Duodenal mucosa (tissue), 2 donors: ENCODE measurements at regions not wholly inside any gene's neighbourhood (a gene's known extent, or its start where the extent isn't known, plus 50 kb on each side); places are given as distances from the start of the nearest gene placed in this dataset.
"Not testable (repeated sequence)": the region's sequence is repeated elsewhere in the genome, so short reads cannot be mapped to it uniquely, and the experiment has no call there.

ENCODE experiments used
- H3K27ac ChIP-seq: one replicate; pipeline ENCODE4 v1.7.0; 2013; ENCODE audit warnings: low read depth, low read length
- H3K27me3 ChIP-seq, 2 donors: one replicate each; pipeline ENCODE4 v1.7.0; 2013; ENCODE audit warnings: low read length in 2 of 2, control low read depth in 1 of 2; ENCODE audit not compliant: insufficient read depth in 2 of 2, control insufficient read depth in 1 of 2
- H3K36me3 ChIP-seq, 2 donors: one replicate each; pipeline ENCODE4 v1.7.0; 2013; ENCODE audit warnings: low read length in 2 of 2, control low read depth in 1 of 2; ENCODE audit not compliant: insufficient read depth in 2 of 2, control insufficient read depth in 1 of 2
- H3K4me1 ChIP-seq, 2 donors: one replicate each; pipeline ENCODE4 v1.7.0; 2013; ENCODE audit warnings: low read length in 2 of 2, control low read depth in 1 of 2; ENCODE audit not compliant: insufficient read depth in 2 of 2, control insufficient read depth in 1 of 2
- H3K4me3 ChIP-seq, 2 donors: one replicate each; pipeline ENCODE4 v1.7.0; 2013; ENCODE audit warnings: low read length in 2 of 2, low read depth in 1 of 2
- H3K9ac ChIP-seq, 2 donors: one replicate each; pipeline ENCODE4 v1.7.0; 2013; ENCODE audit warnings: low read length in 2 of 2, low read depth in 1 of 2
- H3K9me3 ChIP-seq, 2 donors: one replicate each; pipeline ENCODE4 v1.7.0; 2013; ENCODE audit warnings: low read length in 2 of 2, control low read depth in 1 of 2; ENCODE audit not compliant: control insufficient read depth in 1 of 2

DNA sequence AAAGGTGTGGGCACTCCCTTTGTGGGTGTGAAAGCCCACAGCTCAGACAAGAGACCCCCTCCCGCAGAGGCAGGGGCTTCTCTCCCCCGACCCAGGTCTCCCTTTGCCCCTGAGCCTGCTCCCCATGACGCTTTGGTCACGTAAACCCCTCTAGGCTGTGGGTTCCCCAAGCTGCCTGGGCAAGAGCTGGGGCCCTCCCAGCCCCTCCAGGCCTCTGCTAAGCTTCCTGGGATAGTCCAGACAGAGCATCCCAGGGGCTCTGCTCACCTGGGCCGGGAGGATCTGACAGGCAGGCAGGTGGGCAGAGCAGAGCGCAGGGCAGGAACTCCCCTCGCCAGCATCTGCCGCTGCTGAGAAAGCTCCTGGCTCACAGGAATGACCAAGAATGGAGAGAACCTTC is 177.3 kb downstream of the BANP start:
- no peaks in the 10 kb centered on the region for H3K4me1 ChIP-seq
- H3K9ac ChIP-seq: no peak overlapping the region
- H3K36me3 ChIP-seq: no peaks in the 10 kb centered on the region
- no peak overlapping the region for H3K4me3 ChIP-seq
- no peaks in the 10 kb centered on the region for H3K9me3 ChIP-seq
- H3K27ac ChIP-seq: no peak overlapping the region
- no peaks in the 10 kb centered on the region for H3K27me3 ChIP-seq

GRCh38 chr16:88129133-88129532 is 177.9 kb downstream of the BANP start:
- H3K4me1 ChIP-seq, H3K4me3 ChIP-seq, H3K36me3 ChIP-seq, H3K27me3 ChIP-seq, H3K27ac ChIP-seq, H3K9ac ChIP-seq, H3K9me3 ChIP-seq: not testable (repeated sequence)

DNA sequence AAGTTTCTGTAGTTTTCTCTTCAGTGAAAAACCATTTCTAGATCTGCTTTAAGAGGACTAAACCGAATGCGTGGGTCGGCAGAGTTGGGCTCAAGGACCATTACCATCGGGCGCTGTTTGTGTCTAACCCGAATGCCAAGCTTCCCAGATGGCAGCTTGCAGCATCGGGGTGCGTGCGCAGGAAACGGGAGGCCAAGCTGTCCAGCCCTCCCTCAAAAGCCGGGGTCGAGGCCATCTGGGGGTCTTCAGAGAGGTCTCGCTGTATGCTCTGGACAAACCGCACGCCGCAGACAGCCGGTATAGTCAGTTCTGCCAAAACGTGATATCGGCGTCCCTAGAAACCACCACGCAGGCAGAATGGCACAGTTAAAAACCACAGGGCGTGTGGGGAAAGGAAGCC is 178.8 kb downstream of the BANP start:
- Histone ChIP-seq H3K27me3 (no peaks in the 10 kb centered on the region), H3K9me3 (no peaks in the 10 kb centered on the region), H3K27ac (no peak overlapping the region), H3K9ac (no peak overlapping the region), H3K4me1 (no peaks in the 10 kb centered on the region), H3K4me3 (no peak overlapping the region), H3K36me3 (no peaks in the 10 kb centered on the region)

GRCh38 chr16:88130681-88131080 is 179.4 kb downstream of the BANP start:
- H3K27ac ChIP-seq: no peak overlapping the region
- no peaks in the 10 kb centered on the region for H3K4me1 ChIP-seq
- no peaks in the 10 kb centered on the region for H3K9me3 ChIP-seq
- no peaks in the 10 kb centered on the region for H3K27me3 ChIP-seq
- no peak overlapping the region for H3K9ac ChIP-seq
- no peaks in the 10 kb centered on the region for H3K36me3 ChIP-seq
- no peak overlapping the region for H3K4me3 ChIP-seq

- Histone ChIP-seq H3K4me1 (no peaks in the 10 kb centered on the region), H3K9me3 (no peaks in the 10 kb centered on the region), H3K4me3 (no peak overlapping the region), H3K9ac (no peak overlapping the region), H3K36me3 (no peaks in the 10 kb centered on the region), H3K27me3 (no peaks in the 10 kb centered on the region), H3K27ac (no peak overlapping the region)
Measured at GRCh38 chr16:88131256-88131655, 180.0 kb downstream of the BANP start.

DNA sequence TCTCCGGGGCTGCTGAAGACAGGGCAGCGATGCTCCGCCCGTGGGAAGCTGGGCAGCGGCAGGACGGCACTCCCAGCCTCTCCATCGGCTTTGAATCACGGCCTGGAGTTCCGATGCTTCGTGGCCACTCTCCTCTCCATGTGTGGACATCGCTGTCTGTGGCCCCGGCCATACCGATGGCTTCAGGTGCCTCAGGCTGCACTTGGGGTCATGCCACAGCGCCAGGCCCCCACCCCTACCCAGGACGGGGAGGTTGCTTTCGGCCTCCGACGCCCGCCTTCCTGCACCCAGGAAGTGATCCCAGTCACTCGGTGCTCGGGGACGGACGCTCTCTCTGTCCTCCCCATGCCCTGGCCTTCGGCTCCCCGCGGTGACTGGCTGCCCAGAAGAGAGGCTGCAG is 180.7 kb downstream of the BANP start:
- H3K27me3 ChIP-seq: no peaks in the 10 kb centered on the region
- H3K27ac ChIP-seq: no peak overlapping the region
- H3K9me3 ChIP-seq: no peaks in the 10 kb centered on the region
- H3K4me3 ChIP-seq: no peak overlapping the region
- H3K36me3 ChIP-seq: no peaks in the 10 kb centered on the region
- no peaks in the 10 kb centered on the region for H3K4me1 ChIP-seq
- no peak overlapping the region for H3K9ac ChIP-seq

DNA sequence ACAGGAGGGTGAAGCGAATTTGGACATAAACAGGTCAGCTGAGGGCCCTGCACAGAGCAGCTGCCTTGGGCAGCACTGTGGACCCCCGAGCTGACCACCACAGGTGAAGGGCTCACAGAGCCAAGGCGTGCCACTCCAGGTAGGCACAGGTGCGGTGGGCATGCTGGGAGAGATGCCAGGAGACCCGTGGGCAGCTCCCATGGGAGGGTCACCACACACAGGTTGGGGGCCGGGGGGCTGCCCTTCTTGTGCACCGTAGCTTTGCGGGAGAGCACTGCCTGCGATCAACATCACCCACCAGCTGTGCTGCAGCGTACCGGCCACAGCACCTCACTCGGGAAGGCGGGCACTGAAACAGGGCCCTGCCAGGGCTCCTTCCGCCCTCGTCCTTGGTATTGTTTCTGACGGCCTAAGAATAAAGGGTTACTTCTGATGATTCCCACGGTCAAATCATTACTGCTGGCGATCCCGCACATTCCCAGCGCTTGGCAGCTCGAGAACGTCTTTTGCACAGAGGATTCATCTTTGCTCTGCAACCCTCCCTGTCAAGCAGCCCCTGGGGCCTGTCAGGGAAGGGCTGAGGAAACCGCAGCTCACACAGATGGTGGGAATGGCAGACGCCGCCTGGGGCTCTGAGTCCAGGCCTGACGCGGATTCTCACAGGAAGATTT is 181.7 kb downstream of the BANP start:
- Histone ChIP-seq H3K4me1 (no peaks in the 10 kb centered on the region), H3K9me3 (no peaks in the 10 kb centered on the region), H3K27ac (no peak overlapping the region)

DNA sequence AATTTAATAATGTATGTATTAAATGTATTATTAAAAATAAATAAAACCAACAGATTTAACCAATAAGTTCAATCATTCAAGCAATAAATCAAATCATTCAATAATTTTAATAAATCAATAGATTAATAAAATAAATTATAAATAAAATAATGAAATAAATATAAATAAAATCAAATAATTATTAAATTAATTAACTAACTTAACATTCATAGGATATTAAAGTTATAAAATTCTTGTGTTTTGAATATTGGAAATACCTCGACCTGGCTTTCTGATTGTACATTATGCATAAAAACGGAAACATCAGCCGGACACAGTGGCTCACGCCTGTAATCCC is 182.2 kb downstream of the BANP start:
- no peaks in the 10 kb centered on the region for H3K27me3 ChIP-seq

More for the DNA sequence above, 181.7 kb downstream of the BANP start:
- no peaks in the 10 kb centered on the region for H3K27me3 ChIP-seq
- no peaks in the 10 kb centered on the region for H3K36me3 ChIP-seq
- H3K9ac ChIP-seq: no peak overlapping the region
- H3K4me3 ChIP-seq: no peak overlapping the region

DNA sequence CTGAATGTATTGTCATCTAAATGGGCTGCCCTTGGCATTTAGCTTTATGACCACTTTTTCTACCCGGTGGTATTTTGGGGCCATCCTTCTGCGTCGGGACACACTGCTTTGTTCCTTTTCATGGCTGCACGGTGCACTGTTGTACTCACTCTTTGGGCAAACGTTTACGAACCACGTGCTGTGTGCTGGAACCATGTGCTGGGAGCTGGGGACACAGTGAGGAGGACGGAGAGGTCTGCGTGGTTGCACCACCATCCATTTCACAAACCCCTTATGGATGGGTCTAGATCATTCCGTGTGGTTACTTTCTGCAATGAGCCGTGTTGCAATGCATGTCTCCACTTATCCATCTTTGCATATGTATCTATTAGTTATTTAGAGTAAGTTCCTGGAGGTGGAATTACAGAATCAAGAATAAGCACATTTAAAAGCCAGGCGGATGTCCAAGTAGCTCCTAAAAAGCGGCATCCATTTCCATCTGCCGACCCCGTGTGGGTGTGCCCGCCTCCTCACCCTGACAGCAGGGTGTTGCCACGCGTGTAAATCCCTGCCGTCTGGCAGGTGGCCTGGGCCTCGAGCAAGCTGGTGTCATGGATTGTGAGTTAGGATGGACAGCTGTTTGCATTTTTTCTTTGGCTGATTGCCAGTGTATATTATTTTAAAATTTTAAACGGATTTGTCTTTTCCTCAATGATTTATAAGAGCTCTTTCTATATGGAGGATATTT is 183.1 kb downstream of the BANP start:
- H3K27ac ChIP-seq, H3K36me3 ChIP-seq, H3K4me3 ChIP-seq, H3K9ac ChIP-seq, H3K27me3 ChIP-seq, H3K4me1 ChIP-seq: not testable (repeated sequence)
- H3K9me3 ChIP-seq: peaks cover 5 to 11% of the 10 kb centered on the region in 2 donors

More for the DNA sequence above, 182.2 kb downstream of the BANP start:
- Histone ChIP-seq H3K4me3 (no peak overlapping the region), H3K4me1 (no peaks in the 10 kb centered on the region), H3K36me3 (no peaks in the 10 kb centered on the region), H3K27ac (no peak overlapping the region), H3K9ac (no peak overlapping the region), H3K9me3 (peaks cover 1 to 4% of the 10 kb centered on the region in 2 donors)

GRCh38 chr16:88134899-88135682 is 183.9 kb downstream of the BANP start:
- not testable (repeated sequence) for H3K4me1 ChIP-seq, H3K27me3 ChIP-seq, H3K36me3 ChIP-seq, H3K9ac ChIP-seq, H3K4me3 ChIP-seq, H3K27ac ChIP-seq
- H3K9me3 ChIP-seq: peaks cover 5 to 11% of the 10 kb centered on the region in 2 donors
